ENCODE measurements at regions not wholly inside any gene's neighbourhood (a gene's known extent, or its start where the extent isn't known, plus 50 kb on each side); places are given as distances from the start of the nearest gene placed in this dataset.
A peak's percentile ranks its signal among the peaks of the same experiment; 100 is the strongest.

- DNase-seq = no peak
- H3K36me3 ChIP-seq = no peaks in the 10 kb centered on the region
- no peak overlapping the region for H3K4me3 ChIP-seq
- H3K4me1 ChIP-seq = no peaks in the 10 kb centered on the region
- TF ChIP-seq CTCF (IDR thresholded peaks at IDR 0.05 in 4 of 5, conservative IDR thresholded peaks at IDR 0.05 in 1 of 5) = no peak
- TF ChIP-seq POLR2A (IDR thresholded peaks at IDR 0.05) = no peak
- in situ Hi-C loops (cut with MboI; ENCODE audit: low sequenced_read_pairs in 4 of 4) = no loop called here
- H3K27me3 ChIP-seq = no peaks in the 10 kb centered on the region
- H3K9me3 ChIP-seq = no peaks in the 10 kb centered on the region
- H3K27ac ChIP-seq = no peak overlapping the region
- intact Hi-C loops (cut with DNase I; ENCODE audit: low total_unique reads) = no loop called here
- no peak for ATAC-seq
Measured at GRCh38 chr5:91474201-91474600, 91.1 kb upstream of the ARRDC3 start.

- in situ Hi-C loops (cut with MboI; ENCODE audit: low sequenced_read_pairs in 4 of 4) (no loop called here), intact Hi-C loops (cut with DNase I; ENCODE audit: low total_unique reads) (no loop called here)
- TF ChIP-seq CTCF (IDR thresholded peaks at IDR 0.05 in 4 of 5, conservative IDR thresholded peaks at IDR 0.05 in 1 of 5) (no peak), POLR2A (IDR thresholded peaks at IDR 0.05) (no peak)
- Histone ChIP-seq H3K27me3 (no peaks in the 10 kb centered on the region), H3K4me3 (no peak overlapping the region), H3K36me3 (no peaks in the 10 kb centered on the region), H3K9me3 (no peaks in the 10 kb centered on the region), H3K27ac (no peak overlapping the region), H3K4me1 (no peaks in the 10 kb centered on the region)
- DNase-seq = no peak
- ATAC-seq = no peak
Measured at GRCh38 chr5:91472631-91473030, 89.5 kb upstream of the ARRDC3 start.

GRCh38 chr5:91469517-91470165 is 86.5 kb upstream of the ARRDC3 start:
- TF ChIP-seq CTCF (IDR thresholded peaks at IDR 0.05 in 4 of 5, conservative IDR thresholded peaks at IDR 0.05 in 1 of 5) (no peak), POLR2A (IDR thresholded peaks at IDR 0.05) (no peak)
- Histone ChIP-seq H3K36me3 (no peaks in the 10 kb centered on the region), H3K4me1 (no peaks in the 10 kb centered on the region), H3K9me3 (no peaks in the 10 kb centered on the region), H3K27me3 (no peaks in the 10 kb centered on the region), H3K27ac (peak overlapping the region in 1 of 4 donors; percentile 35), H3K4me3 (no peak overlapping the region)
- DNase-seq (peak in 1 of 2 donors; percentile 12), ATAC-seq (peak; percentile 33 to 45)
- intact Hi-C loops (cut with DNase I; ENCODE audit: low total_unique reads) (no loop called here), in situ Hi-C loops (cut with MboI; ENCODE audit: low sequenced_read_pairs in 4 of 4) (no loop called here)

- Histone ChIP-seq H3K36me3 (no peaks in the 10 kb centered on the region), H3K27me3 (no peaks in the 10 kb centered on the region), H3K4me3 (no peak overlapping the region), H3K9me3 (no peaks in the 10 kb centered on the region), H3K4me1 (no peaks in the 10 kb centered on the region), H3K27ac (peak overlapping the region in 1 of 4 donors; percentile 35)
- ATAC-seq (no peak), DNase-seq (no peak)
- TF ChIP-seq POLR2A (IDR thresholded peaks at IDR 0.05) = no peak
- no peak for TF ChIP-seq CTCF (IDR thresholded peaks at IDR 0.05 in 4 of 5, conservative IDR thresholded peaks at IDR 0.05 in 1 of 5)
- intact Hi-C loops (cut with DNase I; ENCODE audit: low total_unique reads) (no loop called here), in situ Hi-C loops (cut with MboI; ENCODE audit: low sequenced_read_pairs in 4 of 4) (no loop called here)
Measured at GRCh38 chr5:91468651-91469422, 85.7 kb upstream of the ARRDC3 start.
